HEK293T (cell line): ENCODE measurements at regions not wholly inside any gene's neighbourhood (a gene's known extent, or its start where the extent isn't known, plus 50 kb on each side); places are given as distances from the start of the nearest gene placed in this dataset.
"Not testable (repeated sequence)": the region's sequence is repeated elsewhere in the genome, so short reads cannot be mapped to it uniquely, and the experiment has no call there.

ENCODE experiments used
- CTCF ChIA-PET: fragments of 350-600 bp; formaldehyde crosslinking; extraction: SDS; loops from one replicate; lab custom pipeline; 2021; ENCODE audit warnings: antibody characterized with exemption, inconsistent platforms; lab: Yijun Ruan, JAX
- POLR2A ChIA-PET: fragments of 350-600 bp; formaldehyde crosslinking; extraction: SDS; loops from one replicate; lab custom pipeline; 2020; ENCODE audit warnings: antibody characterized with exemption, inconsistent platforms; lab: Yijun Ruan, JAX
- DNase-seq: peaks from one replicate; pipeline ENCODE4 v3.0.0; 2012; ENCODE audit warnings: mixed read lengths; ENCODE audit errors: extremely low spot score
- ARNT ChIP-seq: fragments of 450-650 bp; IDR thresholded peaks from 2 replicates; pipeline ENCODE4 v1.6.1; 2017; ENCODE audit warnings: mild to moderate bottlenecking
- BHLHE40 ChIP-seq: fragments of 450-650 bp; IDR thresholded peaks from 2 replicates; pipeline ENCODE4 v1.6.1; 2016; ENCODE audit warnings: mild to moderate bottlenecking, moderate library complexity, borderline replicate concordance
- CTBP1 ChIP-seq: fragments of 450-650 bp; IDR thresholded peaks from 2 replicates; pipeline ENCODE4 v1.6.1; 2016; ENCODE audit warnings: borderline replicate concordance
- ELF4 ChIP-seq: fragments of 450-650 bp; IDR thresholded peaks from 2 replicates; pipeline ENCODE4 v1.6.1; 2017; ENCODE audit warnings: antibody characterized with exemption
- FOXA1 ChIP-seq: fragments of 450-650 bp; IDR thresholded peaks from 2 replicates; pipeline ENCODE4 v1.6.1; 2016; ENCODE audit warnings: mild to moderate bottlenecking
- FOXK2 ChIP-seq: fragments of 450-650 bp; IDR thresholded peaks from 2 replicates; pipeline ENCODE4 v1.6.1; 2016; ENCODE audit warnings: mild to moderate bottlenecking
- FOXM1 ChIP-seq: fragments of 450-650 bp; IDR thresholded peaks from 2 replicates; pipeline ENCODE4 v1.6.1; 2017; ENCODE audit warnings: mild to moderate bottlenecking, borderline replicate concordance
- HDGF ChIP-seq: fragments of 450-650 bp; IDR thresholded peaks from 2 replicates; pipeline ENCODE4 v1.6.1; 2017; ENCODE audit warnings: antibody characterized with exemption, borderline replicate concordance
- L3MBTL2 ChIP-seq: fragments of 450-650 bp; conservative IDR thresholded peaks from 2 replicates; pipeline ENCODE4 v1.6.1; 2016; ENCODE audit warnings: mild to moderate bottlenecking
- LEF1 ChIP-seq: fragments of 450-650 bp; IDR thresholded peaks from 2 replicates; pipeline ENCODE4 v1.6.1; 2017; ENCODE audit warnings: mild to moderate bottlenecking, borderline replicate concordance
- NFRKB ChIP-seq: fragments of 450-650 bp; IDR thresholded peaks from 2 replicates; pipeline ENCODE4 v1.6.1; 2016; ENCODE audit warnings: mild to moderate bottlenecking, moderate library complexity
- SP1 ChIP-seq: fragments of 450-650 bp; IDR thresholded peaks from 2 replicates; pipeline ENCODE4 v1.6.1; 2017
- SUZ12 ChIP-seq: fragments of 450-650 bp; IDR thresholded peaks from 2 replicates; pipeline ENCODE4 v1.6.1; 2016; ENCODE audit warnings: mild to moderate bottlenecking
- TARDBP ChIP-seq: fragments of 450-650 bp; IDR thresholded peaks from 2 replicates; pipeline ENCODE4 v1.6.1; 2016
- ZNF384 ChIP-seq: fragments of 450-650 bp; IDR thresholded peaks from 2 replicates; pipeline ENCODE4 v1.6.1; 2016
- TF ChIP-seq, protein P1 (sequence below): fragments of 450-650 bp; IDR thresholded peaks from 2 replicates; pipeline ENCODE4 v1.6.1; 2016

DNA sequence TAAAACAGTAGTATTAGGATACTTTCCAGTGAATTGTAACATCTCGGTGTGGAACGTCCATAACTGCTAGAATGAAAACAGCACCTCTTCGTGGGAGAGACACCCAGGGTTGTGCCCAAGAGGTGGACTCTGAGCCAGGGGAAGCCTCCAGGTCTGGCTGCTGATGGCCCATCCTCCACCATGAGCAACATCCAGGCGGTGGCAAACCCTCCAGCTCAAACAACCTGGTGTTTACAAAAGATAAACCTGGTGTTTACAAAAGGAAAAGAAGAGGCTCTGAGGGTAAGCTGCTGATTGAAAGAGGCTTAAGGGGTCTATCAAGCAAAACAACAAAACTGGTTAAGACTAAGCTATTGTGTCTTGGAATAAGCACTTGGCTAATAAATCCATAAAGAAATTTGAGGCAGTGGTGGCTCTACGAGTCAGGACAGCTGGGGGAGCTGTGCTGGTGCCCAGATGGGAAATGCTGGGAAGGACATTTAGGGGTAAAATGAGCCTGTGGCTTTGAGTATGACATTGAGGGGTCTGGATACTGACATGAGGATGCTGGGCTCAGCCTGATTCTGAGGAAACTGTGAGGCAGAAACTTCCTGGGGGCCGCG is 909.0 kb downstream of the BRD1 start:
- POLR2A ChIA-PET: no interaction called here
- TF ChIP-seq L3MBTL2 (no peak), ARNT (no peak), ELF4 (no peak), LEF1 (no peak), ZNF384 (no peak), HDGF (no peak), BHLHE40 (no peak), CTBP1 (no peak), FOXA1 (no peak)
- CTCF ChIA-PET: no interaction called here
- no peak for DNase-seq

DNA sequence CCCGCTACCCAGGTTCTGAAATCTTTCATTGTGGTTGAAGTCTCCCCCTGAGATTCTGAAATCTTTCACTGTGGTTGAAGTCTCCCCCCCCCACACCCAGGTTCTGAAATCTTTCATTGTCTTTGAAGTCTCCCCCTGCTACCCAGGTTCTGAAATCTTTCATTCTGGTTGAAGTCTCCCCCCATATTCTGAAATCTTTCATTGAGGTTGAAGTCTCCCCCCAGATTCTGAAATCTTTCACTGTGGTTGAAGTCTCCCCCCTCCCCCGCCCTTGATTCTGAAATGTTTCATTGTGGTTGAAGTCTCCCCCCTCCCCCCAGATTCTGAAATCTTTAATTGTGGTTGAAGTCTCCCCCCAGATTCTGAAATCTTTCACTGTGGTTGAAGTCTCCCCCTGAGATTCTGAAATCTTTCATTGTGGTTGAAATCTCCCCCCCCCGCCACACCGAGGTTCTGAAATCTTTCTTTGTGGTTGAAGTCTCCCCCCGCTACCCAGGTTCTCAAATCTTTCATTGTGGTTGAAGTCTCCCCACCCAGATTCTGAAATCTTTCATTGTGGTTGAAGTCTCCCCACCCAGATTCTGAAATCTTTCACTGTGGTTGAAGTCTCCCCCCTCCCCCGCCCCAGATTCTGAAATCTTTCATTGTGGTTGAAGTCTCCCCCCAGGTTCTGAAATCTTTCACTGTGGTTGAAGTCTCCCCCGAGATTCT is 915.2 kb downstream of the BRD1 start:
- POLR2A ChIA-PET, CTCF ChIA-PET, DNase-seq: not testable (repeated sequence)

DNA sequence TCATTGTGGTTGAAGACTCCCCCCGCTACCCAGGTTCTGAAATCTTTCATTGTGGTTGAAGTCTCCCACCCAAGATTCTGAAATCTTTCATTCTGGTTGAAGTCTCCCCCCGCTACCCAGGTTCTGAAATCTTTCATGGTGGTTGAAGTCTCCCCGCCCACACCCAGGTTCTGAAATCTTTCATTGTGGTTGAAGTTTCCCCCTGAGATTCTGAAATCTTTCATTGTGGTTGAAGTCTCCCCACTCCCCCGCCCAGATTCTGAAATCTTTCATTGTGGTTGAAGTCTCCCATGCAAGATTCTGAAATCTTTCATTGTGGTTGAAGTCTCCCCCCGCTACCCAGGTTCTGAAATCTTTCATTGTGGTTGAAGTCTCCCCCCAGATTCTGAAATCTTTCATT is 916.0 kb downstream of the BRD1 start:
- DNase-seq, CTCF ChIA-PET, POLR2A ChIA-PET: not testable (repeated sequence)

DNA sequence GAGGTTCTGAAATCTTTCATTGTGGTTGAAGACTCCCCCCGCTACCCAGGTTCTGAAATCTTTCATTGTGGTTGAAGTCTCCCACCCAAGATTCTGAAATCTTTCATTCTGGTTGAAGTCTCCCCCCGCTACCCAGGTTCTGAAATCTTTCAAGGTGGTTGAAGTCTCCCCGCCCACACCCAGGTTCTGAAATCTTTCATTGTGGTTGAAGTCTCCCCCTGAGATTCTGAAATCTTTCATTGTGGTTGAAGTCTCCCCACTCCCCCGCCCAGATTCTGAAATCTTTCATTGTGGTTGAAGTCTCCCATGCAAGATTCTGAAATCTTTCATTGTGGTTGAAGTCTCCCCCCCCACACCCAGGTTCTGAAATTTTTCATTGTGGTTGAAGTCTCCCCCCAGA is 916.6 kb downstream of the BRD1 start:
- POLR2A ChIA-PET, DNase-seq, CTCF ChIA-PET: not testable (repeated sequence)

DNA sequence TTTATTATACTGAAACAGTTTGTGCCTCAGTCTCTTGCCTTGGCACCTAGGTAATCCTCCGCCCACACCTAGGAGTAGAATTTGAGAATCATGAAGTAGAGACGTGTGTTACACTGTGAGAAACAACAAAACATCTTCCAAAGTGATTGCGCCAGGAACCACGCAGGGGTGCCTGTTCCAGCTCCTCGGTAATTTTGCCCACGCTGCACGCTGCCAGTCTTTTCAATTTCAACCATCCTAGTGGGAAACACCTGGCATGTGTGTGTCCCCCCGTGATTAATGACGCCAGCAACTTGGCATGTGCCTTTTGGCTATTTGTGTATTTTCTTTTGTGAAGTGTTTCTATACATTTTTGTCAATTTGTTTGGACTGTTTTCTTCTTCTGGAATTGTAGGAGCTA is 919.1 kb downstream of the BRD1 start:
- no peak for TF ChIP-seq FOXM1
- TF ChIP-seq CTBP1: no peak
- TF ChIP-seq FOXA1: no peak
- TF ChIP-seq ARNT: no peak
- no peak for TF ChIP-seq ZNF384
- TF ChIP-seq, protein P1, sequence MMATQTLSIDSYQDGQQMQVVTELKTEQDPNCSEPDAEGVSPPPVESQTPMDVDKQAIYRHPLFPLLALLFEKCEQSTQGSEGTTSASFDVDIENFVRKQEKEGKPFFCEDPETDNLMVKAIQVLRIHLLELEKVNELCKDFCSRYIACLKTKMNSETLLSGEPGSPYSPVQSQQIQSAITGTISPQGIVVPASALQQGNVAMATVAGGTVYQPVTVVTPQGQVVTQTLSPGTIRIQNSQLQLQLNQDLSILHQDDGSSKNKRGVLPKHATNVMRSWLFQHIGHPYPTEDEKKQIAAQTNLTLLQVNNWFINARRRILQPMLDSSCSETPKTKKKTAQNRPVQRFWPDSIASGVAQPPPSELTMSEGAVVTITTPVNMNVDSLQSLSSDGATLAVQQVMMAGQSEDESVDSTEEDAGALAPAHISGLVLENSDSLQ: no peak
- TF ChIP-seq SP1: no peak
- TF ChIP-seq ELF4: no peak
- no peak for TF ChIP-seq TARDBP
- no peak for TF ChIP-seq FOXK2
- no peak for TF ChIP-seq SUZ12
- no peak for TF ChIP-seq HDGF
- TF ChIP-seq BHLHE40: no peak
- TF ChIP-seq L3MBTL2: no peak
- CTCF ChIA-PET: no interaction called here
- POLR2A ChIA-PET: no interaction called here
- no peak for DNase-seq

DNA sequence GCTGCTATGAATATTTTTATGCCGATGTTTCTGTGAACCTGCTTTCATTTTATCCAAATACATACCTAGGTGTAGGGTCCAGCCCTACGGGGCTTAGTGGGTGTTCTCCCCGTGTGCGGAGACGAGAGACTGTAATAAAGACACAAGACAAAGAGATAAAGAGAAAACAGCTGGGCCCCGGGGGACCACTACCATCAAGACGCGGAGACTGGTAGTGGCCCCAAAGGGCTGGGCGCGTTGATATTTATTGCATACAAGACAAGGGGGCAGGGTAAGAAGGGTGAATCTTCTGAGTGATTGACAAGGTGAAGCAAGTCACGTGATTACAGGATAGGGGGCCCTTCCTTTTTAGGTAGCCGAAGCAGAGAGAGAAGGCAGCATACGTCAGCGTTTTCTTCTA is 920.1 kb downstream of the BRD1 start:
- no peak for TF ChIP-seq TARDBP
- no peak for TF ChIP-seq SUZ12
- no peak for TF ChIP-seq ELF4
- TF ChIP-seq HDGF: no peak
- no peak for TF ChIP-seq CTBP1
- TF ChIP-seq, protein P1: no peak
- no peak for TF ChIP-seq L3MBTL2
- TF ChIP-seq ZNF384: no peak
- no peak for TF ChIP-seq BHLHE40
- TF ChIP-seq SP1: no peak
- TF ChIP-seq FOXK2: no peak
- TF ChIP-seq FOXM1: no peak
- no peak for TF ChIP-seq ARNT
- TF ChIP-seq FOXA1: no peak
- TF ChIP-seq NFRKB: no peak
- TF ChIP-seq LEF1: no peak
- no peak for DNase-seq
- ChIA-PET POLR2A (no interaction called here), CTCF (no interaction called here)

DNA sequence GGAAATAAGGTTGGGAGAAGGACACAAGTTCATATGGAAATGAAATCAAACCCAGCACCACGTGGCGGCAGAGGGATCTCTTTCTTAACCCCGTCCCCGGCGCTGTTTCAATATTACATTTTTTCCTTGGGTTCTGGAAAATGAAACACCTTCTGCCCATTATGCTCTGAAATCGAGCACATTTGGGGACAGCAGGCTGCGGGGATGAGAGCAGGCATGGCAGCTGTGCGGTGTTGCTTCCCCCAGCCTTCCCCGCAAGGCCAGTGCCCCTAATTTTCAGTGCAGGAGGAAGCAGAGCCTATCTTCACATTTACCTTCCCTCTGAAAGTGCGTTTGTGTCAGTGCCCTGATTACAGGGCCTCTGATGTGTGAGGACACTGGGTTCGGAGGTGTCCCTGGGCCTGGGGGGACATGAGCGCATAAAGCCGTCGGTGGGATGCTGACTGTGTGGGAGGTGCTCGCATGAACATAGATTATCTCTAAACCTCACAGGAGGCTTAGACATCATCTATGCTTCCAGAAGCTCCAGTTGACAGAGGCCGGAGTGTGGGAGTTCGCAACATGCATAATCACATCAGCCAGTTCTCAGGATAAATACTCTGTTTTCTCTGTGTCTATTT is 921.3 kb downstream of the BRD1 start:
- CTCF ChIA-PET: no interaction called here
- TF ChIP-seq SUZ12 (no peak), FOXA1 (no peak), TARDBP (no peak), ZNF384 (no peak), SP1 (no peak), ELF4 (no peak), NFRKB (no peak), FOXM1 (no peak), L3MBTL2 (no peak), HDGF (no peak), BHLHE40 (no peak), CTBP1 (no peak), ARNT (no peak)
- DNase-seq: no peak
- POLR2A ChIA-PET: no interaction called here
